Gastroesophageal sphincter (tissue), 3 donors: ENCODE measurements at regions not wholly inside any gene's neighbourhood (a gene's known extent, or its start where the extent isn't known, plus 50 kb on each side); places are given as distances from the start of the nearest gene placed in this dataset.

Experiments used
- EP300 ChIP-seq: sonication (generic); formaldehyde crosslinking; IDR thresholded peaks from one replicate; pipeline ENCODE4 v1.6.1; 2017; ENCODE audit warnings: antibody characterized with exemption, mild to moderate bottlenecking
- POLR2AphosphoS5 ChIP-seq: sonication (generic); formaldehyde crosslinking; IDR thresholded peaks from one replicate; pipeline ENCODE4 v1.6.1; 2017; ENCODE audit warnings: antibody characterized with exemption
- TF ChIP-seq, protein P1 (sequence below), 4 experiments: fragments of 200-600 bp in 2 of 4; fragments of 450-650 bp in 2 of 4; sonication (generic) in 1 of 4; IDR thresholded peaks; one replicate each; pipeline ENCODE4 v1.5.1; 2017 to 2019; ENCODE audit warnings: antibody characterized with exemption in 4 of 4, mild to moderate bottlenecking in 2 of 4, moderate library complexity in 2 of 4

DNA sequence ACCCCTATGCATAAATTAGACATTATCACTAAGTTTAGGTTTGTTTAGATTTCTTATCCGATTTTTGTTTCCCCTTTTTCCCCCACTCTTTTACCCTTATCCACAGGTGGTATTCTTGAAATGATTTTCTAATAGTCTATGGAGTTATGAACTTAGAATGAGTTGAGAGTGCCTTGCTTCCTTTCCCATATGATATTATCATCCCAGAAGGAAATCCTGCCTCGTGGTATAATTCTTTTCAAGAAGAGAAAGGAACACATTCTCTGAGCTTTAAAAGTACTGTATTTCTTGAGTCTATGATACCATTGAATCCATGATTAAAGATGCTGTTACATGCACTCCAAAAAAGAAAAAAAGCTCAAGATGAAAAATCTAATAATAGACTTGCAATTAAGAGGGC lies 76.9 kb upstream of the ADAMTSL1 start:
- TF ChIP-seq, protein P1, sequence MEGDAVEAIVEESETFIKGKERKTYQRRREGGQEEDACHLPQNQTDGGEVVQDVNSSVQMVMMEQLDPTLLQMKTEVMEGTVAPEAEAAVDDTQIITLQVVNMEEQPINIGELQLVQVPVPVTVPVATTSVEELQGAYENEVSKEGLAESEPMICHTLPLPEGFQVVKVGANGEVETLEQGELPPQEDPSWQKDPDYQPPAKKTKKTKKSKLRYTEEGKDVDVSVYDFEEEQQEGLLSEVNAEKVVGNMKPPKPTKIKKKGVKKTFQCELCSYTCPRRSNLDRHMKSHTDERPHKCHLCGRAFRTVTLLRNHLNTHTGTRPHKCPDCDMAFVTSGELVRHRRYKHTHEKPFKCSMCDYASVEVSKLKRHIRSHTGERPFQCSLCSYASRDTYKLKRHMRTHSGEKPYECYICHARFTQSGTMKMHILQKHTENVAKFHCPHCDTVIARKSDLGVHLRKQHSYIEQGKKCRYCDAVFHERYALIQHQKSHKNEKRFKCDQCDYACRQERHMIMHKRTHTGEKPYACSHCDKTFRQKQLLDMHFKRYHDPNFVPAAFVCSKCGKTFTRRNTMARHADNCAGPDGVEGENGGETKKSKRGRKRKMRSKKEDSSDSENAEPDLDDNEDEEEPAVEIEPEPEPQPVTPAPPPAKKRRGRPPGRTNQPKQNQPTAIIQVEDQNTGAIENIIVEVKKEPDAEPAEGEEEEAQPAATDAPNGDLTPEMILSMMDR (IDR thresholded peaks at IDR 0.05): no peak
- TF ChIP-seq EP300 (no peak), POLR2AphosphoS5 (no peak)
